ENCODE measurements at regions not wholly inside any gene's neighbourhood (a gene's known extent, or its start where the extent isn't known, plus 50 kb on each side); places are given as distances from the start of the nearest gene placed in this dataset.

DNA sequence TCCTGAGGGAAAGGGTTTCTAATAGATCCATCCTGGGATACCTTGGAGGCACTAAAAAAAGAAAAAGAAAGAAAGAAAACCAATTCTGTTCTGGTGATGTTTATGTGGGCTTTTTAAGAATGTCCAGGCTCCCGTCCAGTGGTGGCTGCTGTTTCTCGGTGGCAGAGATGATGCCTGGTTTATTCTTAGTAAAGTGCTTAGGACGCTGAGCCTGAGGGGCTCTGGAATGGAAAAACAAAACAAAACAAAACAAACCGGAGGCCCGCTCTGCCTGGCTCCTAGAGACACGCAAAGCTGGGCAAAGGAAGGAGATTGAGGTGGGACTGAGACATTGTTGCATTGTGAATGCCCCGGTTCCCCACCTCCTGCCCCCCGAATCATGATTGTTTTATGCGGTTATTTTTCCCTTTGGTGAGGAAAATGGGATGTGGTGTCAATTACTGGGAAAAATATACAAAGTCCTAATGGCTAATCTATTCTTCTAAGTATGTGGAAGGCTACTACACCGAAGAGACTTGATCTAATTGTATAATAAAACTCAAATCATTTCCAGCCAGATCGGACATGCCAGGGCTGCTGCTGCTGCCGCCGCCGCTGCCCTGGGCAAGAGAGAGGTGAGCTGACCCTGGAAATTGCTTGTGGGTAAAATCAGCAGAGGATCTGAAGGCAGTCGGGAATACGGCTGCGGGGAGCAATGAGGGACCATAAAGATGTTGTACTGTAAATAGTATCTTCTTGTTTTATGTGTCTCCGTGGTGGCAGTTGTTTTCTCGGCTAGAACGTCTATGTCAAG, 644.9 kb downstream of the CCDC171 start:
- no peak for DNase-seq (ENCODE audit: low read depth in 3 of 3)

DNA sequence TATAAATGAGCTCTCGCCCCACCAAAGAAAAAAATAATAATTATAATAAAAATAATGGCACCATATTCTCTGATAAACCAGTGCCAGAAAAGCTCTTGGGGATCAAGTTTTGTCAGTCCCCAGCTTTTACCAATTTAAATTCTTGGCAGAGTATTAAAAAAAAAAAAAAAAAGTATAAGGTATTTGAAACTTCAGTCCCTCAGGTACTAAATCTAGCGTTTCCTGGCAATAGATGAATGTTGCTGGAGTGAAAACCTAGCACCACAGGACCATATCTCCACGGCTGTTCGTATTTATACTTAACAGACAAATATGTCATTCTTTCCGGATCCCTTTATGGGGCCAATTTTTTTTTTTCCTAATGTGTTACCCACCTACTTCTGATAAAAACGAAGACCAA, 646.2 kb downstream of the CCDC171 start:
- no peak for DNase-seq (ENCODE audit: low read depth in 3 of 3)

DNA sequence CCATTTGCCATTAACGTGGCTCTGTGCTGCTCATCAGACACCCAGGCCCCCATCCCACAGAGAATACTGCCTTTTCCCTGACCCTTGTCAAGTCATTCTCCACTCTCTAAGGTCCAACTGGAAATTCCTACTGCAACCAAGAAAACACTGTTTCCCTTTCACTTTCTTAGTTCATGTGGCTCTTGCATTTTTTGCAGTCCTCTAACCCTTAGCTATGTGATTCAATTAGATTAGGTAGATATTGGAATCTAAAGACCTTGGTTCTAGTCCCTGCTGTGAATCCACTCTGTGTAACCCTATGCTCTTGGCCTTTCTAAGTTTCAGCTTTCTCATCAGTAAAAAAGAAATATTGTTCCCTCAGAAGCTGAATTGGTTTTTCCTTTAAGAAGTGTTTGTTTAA, 649.4 kb downstream of the CCDC171 start:
- DNase-seq (ENCODE audit: low read depth in 3 of 3), result no peak

DNA sequence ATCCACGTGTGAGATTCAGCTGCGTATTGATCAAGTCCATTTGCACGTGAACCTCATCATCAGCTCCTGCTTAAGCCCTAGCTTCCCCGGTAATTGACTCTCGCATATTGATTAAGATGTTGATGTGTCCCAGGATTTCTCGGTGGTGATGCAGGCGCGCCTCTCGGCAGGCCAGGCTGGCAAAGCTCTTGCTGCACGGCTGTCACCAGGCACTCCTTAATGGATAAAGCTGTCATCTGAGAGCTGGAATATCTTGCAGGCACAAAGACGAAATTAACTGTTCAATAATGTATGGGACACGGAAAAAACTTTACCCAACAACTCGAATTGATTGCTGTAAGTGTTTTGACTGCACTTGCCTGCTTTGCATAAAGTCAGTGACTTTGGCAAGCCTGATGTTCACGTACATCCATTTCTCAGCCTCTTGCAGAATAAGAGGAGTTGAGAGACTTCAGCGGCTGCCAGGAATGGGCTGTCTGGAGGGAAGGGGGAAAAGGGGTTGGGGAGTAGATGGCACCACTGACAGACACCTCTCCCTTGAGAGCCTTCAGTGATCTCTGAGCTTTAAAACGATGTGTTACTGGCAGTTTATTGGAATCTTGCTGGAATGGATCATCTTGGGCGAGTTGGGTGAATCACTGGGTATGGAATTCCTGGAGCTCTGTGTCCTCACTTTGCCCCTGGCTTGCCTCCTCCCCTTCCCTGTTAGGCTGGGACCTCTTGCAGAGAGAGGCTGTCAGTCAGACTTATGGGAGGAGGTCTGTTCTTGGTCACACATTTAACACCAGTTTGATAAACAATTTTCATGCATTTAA, 650.3 kb downstream of the CCDC171 start:
- no peak for DNase-seq (ENCODE audit: low read depth in 3 of 3)

DNA sequence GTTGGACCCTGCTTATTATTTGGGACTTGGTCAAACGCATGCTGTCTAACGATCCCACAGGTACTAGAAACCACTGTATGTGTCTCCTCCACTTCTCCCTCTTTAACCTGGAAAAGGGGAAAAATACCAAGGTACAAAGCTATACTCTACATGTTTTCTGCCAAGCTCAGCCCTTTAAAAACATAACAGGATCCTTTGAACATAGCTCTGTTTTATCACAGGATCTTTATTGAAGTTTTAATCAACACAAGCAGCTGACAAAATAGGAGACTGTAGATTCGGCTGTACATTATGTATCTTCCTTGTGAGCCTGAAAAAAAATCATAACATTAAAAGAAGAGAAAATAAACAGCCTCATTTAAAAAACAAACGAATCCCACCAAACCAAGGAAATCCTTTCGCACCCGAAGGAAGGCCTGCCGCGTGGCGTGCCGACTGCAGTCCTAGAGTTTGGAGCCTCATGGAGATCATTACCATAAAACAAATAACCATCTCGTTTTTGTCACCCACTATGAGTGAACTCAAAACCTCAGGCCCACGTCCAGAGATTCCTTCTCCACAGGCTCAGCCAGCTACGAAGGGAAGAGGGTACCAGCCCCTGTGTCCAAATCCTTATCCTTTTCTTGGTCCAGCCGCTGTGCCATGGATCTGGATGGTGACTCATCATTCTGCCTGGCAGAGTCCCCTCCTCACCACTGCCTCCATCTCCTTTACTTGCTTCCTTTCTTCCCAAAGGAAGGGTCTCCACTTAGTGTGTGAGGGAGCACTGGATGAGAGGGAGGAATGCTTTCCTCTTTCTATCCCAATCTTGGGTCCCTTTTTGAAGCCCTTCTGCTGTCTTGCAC, 651.1 kb downstream of the CCDC171 start:
- DNase-seq (ENCODE audit: low read depth in 3 of 3), result no peak

DNA sequence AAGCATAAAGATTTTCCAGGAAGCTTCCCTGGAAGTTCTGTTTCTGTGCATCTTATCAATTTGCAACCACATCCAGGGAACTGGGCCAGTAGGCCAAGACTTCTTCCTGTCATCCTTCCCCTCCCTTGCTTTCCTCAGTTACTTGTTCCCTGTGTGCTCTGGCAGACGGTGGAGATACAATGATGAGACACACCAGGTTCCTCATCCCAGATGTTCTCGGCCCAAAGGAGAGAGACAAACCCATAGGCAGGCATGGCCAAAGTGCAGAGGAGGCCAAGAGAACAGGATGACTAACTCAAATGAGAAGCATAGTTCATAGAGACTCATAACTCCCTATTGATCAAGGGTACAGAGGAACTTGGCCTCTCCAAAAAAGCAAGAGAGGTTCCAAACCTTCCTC, 652.6 kb downstream of the CCDC171 start:
- no peak for DNase-seq (ENCODE audit: low read depth in 3 of 3)

DNA sequence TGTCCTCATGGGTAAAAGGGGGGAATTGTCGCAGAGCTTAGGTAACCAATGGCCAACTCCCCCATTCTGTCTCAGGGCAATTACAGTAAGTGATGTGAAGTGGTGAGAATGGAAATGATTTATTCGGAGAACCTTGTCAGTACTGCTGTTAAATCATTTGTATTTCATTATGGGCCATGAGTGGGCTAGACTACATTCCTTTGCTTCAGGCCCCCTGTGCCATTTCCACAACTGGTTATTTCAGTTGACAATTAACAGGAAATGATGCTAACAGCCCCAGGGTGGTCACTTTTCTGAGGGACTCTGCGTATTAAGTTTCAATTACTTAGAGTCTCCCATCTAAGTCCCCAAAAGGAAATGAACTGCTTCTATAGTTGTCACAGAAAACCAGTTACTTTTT, 653.7 kb downstream of the CCDC171 start:
- no peak for DNase-seq (ENCODE audit: low read depth in 3 of 3)

DNA sequence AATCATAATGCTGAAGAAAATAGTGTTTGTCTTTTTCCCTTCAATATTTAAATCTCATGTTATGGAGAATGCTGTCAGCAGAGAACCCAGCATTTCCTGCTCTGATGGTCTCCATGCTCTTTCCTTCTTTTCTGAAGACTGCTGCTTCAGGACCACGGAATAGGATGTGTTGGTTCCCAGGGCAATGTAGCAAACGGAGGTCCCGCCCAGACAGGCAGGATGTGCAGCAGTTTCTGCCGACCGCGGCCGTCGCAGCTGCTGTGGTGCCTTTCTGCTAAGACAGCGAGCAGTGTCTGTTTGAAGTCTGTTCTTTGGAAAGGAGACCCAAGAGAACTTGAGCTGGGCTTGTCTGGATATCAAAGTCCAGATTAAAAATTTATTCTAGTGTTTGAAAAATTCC, 654.3 kb downstream of the CCDC171 start:
- DNase-seq (ENCODE audit: low read depth in 3 of 3), result no peak

DNA sequence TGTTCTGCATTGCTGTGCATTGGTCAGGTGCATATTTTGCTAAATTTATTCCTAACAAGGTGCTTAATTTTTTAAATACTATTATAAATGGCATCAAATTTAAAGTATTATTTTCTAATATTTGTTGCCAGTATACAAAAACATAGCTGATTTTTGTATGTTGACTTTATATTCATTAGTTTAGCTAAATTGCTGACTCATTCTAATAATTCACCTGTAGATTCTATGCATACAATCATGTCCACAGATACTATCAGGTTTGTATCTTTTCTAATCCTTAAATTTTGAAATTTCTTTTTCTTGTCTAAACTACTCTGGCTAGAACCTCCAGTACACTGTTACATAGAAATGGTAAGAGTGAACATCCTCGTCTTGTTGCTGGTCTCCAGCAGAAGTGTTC, 657.6 kb downstream of the CCDC171 start:
- DNase-seq (ENCODE audit: low read depth in 3 of 3), result no peak

DNA sequence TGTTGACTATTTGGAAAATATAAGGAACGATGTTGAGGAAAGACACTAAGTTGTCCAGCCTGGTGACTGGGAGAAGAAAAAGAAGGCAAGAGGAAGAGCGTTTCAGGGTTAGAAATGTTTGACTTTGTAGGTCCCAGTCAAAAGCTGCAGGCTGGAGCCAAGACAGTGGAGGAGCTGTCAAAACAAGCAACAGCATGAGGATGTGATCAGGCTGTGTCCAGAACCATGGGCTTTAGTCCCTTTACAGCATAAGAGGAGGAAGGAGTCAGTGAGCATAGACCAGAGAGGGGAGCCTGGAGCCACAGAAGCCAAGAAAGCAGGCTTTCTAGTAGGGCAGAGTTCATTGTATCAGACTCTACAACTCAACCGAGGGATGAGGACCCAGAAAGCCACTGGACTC, 658.5 kb downstream of the BNC2 start:
- no peak for DNase-seq (ENCODE audit: low read depth in 3 of 3)

DNA sequence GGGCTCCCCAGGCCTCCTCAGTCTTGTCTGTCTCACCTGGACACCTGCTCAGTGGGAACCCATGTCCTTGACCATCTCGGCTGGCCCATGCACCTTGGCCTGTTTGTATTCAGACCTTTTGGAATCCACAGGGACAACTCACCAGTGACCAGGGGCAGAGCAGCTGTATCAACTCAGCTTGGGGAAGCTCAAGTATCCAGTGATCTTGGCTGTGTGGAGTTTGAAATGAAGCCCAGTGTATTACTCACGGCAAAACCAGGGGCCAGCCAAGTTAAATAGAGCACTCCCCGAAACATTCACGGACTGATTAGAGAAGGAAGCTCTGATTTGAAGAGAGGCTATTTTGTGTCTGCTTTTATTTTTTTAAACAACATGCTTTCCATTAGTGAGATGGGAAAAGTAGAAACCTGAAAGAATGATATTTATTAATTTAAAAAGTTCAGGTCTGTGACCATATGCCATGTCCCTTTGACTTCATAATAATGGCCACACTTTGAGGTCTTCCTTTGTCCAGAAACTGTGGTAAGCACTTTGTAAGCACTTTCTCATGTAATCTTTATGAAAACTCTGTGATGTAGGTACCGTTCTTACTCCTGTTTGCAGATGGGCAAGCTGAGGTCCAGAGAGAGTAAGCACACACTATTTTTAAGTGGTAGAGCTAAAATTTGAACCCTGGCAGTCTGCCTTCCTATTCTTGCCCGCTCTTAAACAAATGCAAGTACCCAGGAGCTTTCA, 656.5 kb downstream of the BNC2 start:
- no peak for DNase-seq (ENCODE audit: low read depth in 3 of 3)

DNA sequence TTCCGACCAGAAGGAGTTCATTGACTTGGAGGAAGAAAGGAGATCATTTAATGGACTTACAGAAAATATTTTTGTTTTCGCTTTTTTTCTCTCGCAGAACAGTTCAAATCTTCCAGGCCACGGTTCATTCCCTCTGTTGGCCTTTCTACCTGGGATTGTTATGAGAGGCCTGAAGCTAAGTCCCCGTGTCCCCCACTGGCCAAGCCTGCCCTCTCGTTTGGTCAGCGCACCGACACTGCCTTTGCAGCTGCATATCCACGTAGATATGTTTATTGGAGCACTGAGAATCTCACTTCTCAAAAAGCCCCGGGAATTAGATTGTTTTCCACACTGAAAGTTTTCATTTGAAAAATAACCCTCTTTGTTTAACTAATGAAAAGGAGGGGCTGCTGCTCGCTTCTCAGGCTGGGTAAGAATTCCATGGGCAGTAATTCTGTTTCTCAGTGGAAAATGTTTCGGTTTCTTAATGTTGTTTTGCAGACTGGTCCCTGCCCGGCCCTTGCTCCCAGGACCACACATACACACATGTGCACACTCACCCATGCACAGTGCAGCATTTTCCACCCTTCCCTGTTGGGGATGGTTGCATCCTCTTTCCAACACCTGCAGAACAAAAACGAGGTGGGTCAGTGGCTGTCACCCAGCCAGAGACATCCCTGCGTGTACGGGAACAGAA, 655.7 kb downstream of the BNC2 start:
- no peak for DNase-seq (ENCODE audit: low read depth in 3 of 3)

DNA sequence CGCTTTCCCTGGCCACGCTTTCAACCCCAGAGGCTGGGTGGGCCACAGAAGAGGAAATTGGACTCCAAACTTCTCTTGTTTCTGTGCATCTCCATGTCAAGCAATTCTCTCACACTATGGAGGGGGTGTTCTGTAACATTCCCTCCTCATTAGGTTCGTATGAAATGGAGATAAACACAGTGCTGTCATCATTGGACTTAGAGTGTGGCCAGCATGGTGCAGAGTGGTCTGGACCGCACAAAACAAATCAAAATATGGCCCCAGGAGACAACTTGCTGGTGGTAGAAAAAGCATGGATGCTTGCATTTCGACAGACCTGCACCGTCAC, 655.2 kb downstream of the BNC2 start:
- DNase-seq (ENCODE audit: low read depth in 3 of 3), result no peak

DNA sequence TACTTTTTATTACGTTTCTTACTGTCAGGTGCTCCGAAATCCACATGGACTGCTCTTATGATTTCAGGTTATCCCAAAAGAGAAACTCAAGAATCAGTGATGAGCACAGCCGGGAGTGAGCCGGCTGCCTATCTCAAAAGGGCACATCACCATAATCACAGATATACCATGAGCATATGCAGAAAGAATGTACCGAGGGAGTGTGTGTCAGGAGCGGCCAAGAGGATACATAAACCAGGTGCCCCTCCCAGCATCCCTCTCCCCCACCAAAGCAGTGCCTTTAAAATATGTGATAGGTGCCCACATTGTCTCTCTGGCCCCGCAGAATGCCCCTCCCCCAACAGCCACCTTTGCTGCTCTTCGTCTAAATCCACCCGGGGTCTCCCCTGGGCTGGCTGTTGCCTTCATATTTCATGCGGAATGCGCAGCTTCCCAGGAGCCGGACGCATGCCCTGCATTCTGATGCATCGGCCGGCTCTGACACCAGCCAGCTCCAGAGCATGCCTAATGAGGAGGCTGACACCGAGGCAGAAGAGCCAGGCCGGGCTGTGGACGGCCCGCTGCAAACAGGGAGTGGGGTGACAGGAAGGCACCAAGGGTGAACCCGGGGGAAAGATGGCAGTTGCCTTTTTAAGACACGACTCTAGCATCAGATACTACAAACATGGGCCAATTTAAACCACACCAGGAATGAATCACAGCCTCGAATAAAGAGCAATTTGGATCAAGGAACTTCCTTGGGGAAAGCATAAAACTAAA, 652.3 kb downstream of the BNC2 start:
- no peak for DNase-seq (ENCODE audit: low read depth in 3 of 3)

DNA sequence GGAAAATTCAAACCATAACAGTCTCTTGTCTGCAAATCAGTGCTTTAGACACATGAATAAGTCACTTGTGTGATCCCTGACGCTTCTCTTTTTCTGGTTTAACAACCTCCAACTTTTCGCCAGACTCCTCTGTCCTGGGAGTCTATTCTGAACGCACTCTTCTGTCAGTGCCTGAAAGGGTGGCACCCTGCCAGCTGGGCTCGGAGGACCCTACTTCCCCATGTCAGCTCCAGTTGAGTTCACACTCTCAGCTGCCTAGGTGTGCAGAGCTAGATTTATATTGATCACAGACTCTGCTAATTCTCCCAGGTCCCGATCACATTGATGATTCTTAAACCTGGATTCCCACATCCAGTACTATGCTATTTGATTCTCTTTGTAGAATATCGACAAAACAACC, 649.1 kb downstream of the BNC2 start:
- no peak for DNase-seq (ENCODE audit: low read depth in 3 of 3)

DNA sequence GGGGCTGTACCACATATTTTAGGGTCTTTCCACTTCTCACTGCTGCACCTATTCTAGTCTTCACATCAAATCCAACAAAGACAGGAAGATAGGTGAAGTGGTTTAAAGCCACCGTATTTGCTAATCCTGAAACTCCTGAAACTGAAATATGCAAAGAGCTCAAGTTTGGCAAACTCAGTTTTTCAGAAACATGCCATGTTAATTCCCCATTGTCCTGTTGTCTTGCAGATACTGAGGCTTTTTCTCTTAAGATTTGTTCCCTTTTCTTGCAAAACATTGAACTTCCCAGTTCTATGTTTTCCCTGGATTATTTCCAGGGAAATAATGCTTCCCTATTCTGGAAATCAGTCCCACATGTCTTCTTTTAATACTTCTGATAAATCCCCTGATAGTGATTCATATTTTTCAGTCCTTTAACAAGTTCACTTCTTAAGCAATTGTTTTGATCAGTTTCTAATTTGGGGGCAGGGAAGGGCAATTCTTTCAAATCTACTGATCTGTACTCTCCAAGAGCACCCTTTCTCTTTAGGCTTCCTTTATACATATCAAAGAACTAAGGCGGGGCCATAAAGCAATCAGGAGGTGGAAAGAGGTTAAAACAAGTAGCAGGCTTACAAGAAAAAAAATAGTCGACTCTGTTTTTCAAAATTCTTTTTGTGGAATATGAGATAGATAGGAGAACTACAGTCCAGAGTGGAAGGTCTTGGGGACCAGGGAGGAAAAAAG, 648.5 kb downstream of the BNC2 start:
- DNase-seq (ENCODE audit: low read depth in 3 of 3), result no peak

DNA sequence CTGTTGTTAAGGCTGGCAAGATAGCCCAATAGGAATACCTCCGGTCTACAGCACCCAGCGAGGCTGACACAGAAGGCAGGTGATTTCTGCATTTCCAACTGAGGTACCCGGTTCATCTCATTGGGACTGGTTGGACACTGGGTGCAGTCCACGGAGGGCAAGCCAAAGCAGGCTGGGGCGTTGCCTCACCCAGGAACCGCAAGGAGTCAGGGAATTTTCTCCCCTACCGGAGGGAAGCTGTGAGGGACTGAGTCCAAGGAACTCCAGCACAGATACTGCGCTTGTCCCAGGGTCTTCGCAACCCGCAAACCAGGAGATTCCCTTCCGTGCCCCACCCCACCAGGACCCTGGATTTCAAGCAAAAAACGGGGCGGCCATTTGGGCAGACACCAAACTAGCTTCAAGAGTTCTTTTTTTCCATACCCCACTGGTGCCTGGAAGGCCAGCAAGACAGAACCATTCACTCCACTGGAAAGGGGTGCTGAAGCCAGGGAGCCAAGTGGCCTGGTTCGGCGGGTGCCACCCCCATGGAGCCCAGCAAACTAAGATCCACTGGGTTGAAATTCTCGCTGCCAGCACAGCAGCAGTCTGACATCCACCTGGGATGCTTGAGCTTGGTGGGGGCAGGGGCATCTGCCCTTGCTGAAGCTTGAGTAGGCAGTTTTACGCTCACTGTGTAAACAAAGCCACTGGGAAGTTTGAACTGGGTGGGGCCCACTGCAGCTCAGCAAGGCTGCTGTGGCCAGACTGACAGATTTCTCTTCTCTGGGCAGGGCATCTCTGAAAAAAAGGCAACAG, 647.2 kb downstream of the BNC2 start:
- DNase-seq (ENCODE audit: low read depth in 3 of 3), result no peak

DNA sequence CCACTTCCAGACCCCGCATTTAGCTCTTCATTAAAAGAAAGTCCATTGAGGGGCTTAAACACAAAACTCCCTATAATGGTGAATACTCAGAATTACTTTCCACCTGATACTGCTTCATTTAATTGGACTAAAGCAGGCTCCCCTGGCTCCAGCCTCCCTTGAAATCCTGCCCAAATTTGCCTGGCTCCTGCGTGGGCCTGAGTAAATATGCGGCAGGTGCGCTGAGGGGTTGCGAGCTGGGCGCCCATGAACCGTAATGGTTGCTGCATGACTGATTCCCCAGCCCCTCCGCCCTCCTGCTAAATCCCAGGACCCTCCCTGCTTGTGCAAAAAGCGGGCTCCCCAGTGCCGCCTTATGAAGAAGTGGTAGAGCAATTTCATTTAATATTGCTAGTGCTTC, 639.7 kb downstream of the BNC2 start:
- DNase-seq (ENCODE audit: low read depth in 3 of 3), result no peak

DNA sequence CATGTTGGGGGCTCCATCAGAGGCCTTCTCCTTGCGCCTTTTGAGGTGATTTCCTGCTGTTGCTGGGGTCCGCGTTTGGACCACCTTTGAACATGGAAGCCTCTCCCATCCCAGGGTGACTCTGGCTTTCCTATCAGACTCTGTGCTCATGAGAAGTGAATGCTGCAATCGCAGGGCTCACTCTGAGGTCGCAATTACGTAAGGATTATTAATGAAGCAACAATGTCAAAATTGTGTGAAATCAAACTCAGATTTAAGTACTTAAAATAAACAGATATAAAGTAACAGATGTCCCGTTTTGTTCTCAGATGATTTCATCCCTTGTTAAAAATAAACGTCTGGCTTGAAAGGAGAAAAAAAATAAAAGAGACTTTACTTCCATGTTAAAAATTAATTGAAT, 634.2 kb downstream of the BNC2 start:
- DNase-seq (ENCODE audit: low read depth in 3 of 3), result no peak

Measured in stimulated activated CD4-positive, alpha-beta T cell treated with anti-CD3 and anti-CD28 coated beads, TNF-alpha, amount 100 ng/mL, for 48 hours (primary cell).